Colonic mucosa (tissue), 4 donors: ENCODE measurements at regions not wholly inside any gene's neighbourhood (a gene's known extent, or its start where the extent isn't known, plus 50 kb on each side); places are given as distances from the start of the nearest gene placed in this dataset.

Experiments
- DNase-seq: peaks from one replicate; pipeline ENCODE4 v3.0.0-alpha.2; 2020
- H3K27ac ChIP-seq: fragments of 200-600 bp; one replicate; pipeline ENCODE4 v1.8.0; 2021
- H3K27me3 ChIP-seq: fragments of 200-600 bp; one replicate; pipeline ENCODE4 v1.8.0; 2021
- H3K36me3 ChIP-seq: fragments of 200-600 bp; one replicate; pipeline ENCODE4 v1.8.0; 2021
- H3K4me1 ChIP-seq: fragments of 200-600 bp; one replicate; pipeline ENCODE4 v1.8.0; 2021; ENCODE audit warnings: mild to moderate bottlenecking
- H3K4me3 ChIP-seq: fragments of 200-600 bp; one replicate; pipeline ENCODE4 v1.8.0; 2021
- H3K9ac ChIP-seq, 2 donors: one replicate each; pipeline ENCODE4 v1.7.0; 2013; ENCODE audit warnings: control low read depth in 2 of 2, low read depth in 2 of 2, low read length in 2 of 2
- H3K9me3 ChIP-seq: fragments of 200-600 bp; one replicate; pipeline ENCODE4 v1.8.0; 2021
- CTCF ChIP-seq: fragments of 200-600 bp; IDR thresholded peaks from one replicate; pipeline ENCODE4 v1.8.0; 2022; ENCODE audit warnings: antibody characterized with exemption, mild to moderate bottlenecking
- intact Hi-C: fragments of 100-400 bp; cut with DNase I; formaldehyde crosslinking; loops from one replicate; pipeline ENCODE4 v1.14.1; 2022
- donor health status: healthy.
- donor health status: DM: no; HTN: no; CAD: no.
- donor health status: DM: no; HTN: no; CAD: no.

GRCh38 chr20:56761393-56761792 is 132.3 kb downstream of the TFAP2C start:
- H3K9me3 ChIP-seq = no peaks in the 10 kb centered on the region
- no peaks in the 10 kb centered on the region for H3K4me1 ChIP-seq
- no peak overlapping the region for H3K4me3 ChIP-seq
- no peak for DNase-seq
- H3K9ac ChIP-seq = no peak overlapping the region
- TF ChIP-seq CTCF = no peak
- H3K36me3 ChIP-seq = no peaks in the 10 kb centered on the region
- H3K27me3 ChIP-seq = no peaks in the 10 kb centered on the region
- intact Hi-C loops = no loop called here
- no peak overlapping the region for H3K27ac ChIP-seq

GRCh38 chr20:56762401-56762800 is 133.3 kb downstream of the TFAP2C start:
- DNase-seq = no peak
- no peaks in the 10 kb centered on the region for H3K36me3 ChIP-seq
- H3K27ac ChIP-seq = no peak overlapping the region
- H3K4me3 ChIP-seq = no peak overlapping the region
- H3K9me3 ChIP-seq = no peaks in the 10 kb centered on the region
- H3K9ac ChIP-seq = no peak overlapping the region
- no peaks in the 10 kb centered on the region for H3K4me1 ChIP-seq
- no peak for TF ChIP-seq CTCF
- intact Hi-C loops = no loop called here
- no peaks in the 10 kb centered on the region for H3K27me3 ChIP-seq

GRCh38 chr20:56762829-56763228 is 133.7 kb downstream of the TFAP2C start:
- Histone ChIP-seq H3K9ac (no peak overlapping the region), H3K27ac (no peak overlapping the region), H3K36me3 (no peaks in the 10 kb centered on the region), H3K9me3 (no peaks in the 10 kb centered on the region), H3K4me1 (no peaks in the 10 kb centered on the region), H3K4me3 (no peak overlapping the region), H3K27me3 (no peaks in the 10 kb centered on the region)
- TF ChIP-seq CTCF = no peak
- intact Hi-C loops = no loop called here
- DNase-seq = no peak

GRCh38 chr20:56764671-56765070 is 135.6 kb downstream of the TFAP2C start:
- intact Hi-C loops = no loop called here
- Histone ChIP-seq H3K9me3 (no peaks in the 10 kb centered on the region), H3K9ac (no peak overlapping the region), H3K36me3 (no peaks in the 10 kb centered on the region), H3K27ac (no peak overlapping the region), H3K27me3 (no peaks in the 10 kb centered on the region), H3K4me1 (no peaks in the 10 kb centered on the region), H3K4me3 (no peak overlapping the region)
- DNase-seq = no peak
- no peak for TF ChIP-seq CTCF

- H3K9me3 ChIP-seq = no peaks in the 10 kb centered on the region
- intact Hi-C loops = no loop called here
- H3K4me1 ChIP-seq = no peaks in the 10 kb centered on the region
- H3K36me3 ChIP-seq = no peaks in the 10 kb centered on the region
- no peak overlapping the region for H3K4me3 ChIP-seq
- DNase-seq = no peak
- TF ChIP-seq CTCF = no peak
- H3K27ac ChIP-seq = no peak overlapping the region
- H3K9ac ChIP-seq = no peak overlapping the region
- H3K27me3 ChIP-seq = no peaks in the 10 kb centered on the region
Measured at GRCh38 chr20:56765172-56766073, 136.3 kb downstream of the TFAP2C start.
